H9 (cell line): ENCODE measurements at regions not wholly inside any gene's neighbourhood (a gene's known extent, or its start where the extent isn't known, plus 50 kb on each side); places are given as distances from the start of the nearest gene placed in this dataset.

ENCODE experiments used
- DNase-seq: peaks from one replicate; pipeline ENCODE4 v3.0.0-alpha.2; 2017
- H2AFZ ChIP-seq: one replicate; pipeline ENCODE4 v1.6.1; 2013; ENCODE audit warnings: mild to moderate bottlenecking, low read length, control low read depth, moderate library complexity
- H2AK5ac ChIP-seq: 2 replicates; pipeline ENCODE4 v1.6.1; 2013; ENCODE audit warnings: low read length, control low read depth, mixed read lengths; ENCODE audit not compliant: insufficient read length
- H2BK120ac ChIP-seq: one replicate; pipeline ENCODE4 v1.6.1; 2013; ENCODE audit warnings: low read depth, mild to moderate bottlenecking, low read length, control low read depth, inconsistent platforms; ENCODE audit not compliant: poor library complexity, severe bottlenecking
- H2BK12ac ChIP-seq: 2 replicates; pipeline ENCODE4 v1.6.1; 2013; ENCODE audit warnings: low read length, control low read depth, mixed read lengths, low read depth; ENCODE audit not compliant: insufficient read length
- H2BK15ac ChIP-seq: 2 replicates; pipeline ENCODE4 v1.6.1; 2013; ENCODE audit warnings: low read depth, low read length, control low read depth
- H2BK20ac ChIP-seq: one replicate; pipeline ENCODE4 v1.6.1; 2013; ENCODE audit warnings: low read depth, mild to moderate bottlenecking, low read length, control low read depth, inconsistent platforms; ENCODE audit not compliant: poor library complexity, severe bottlenecking
- H2BK5ac ChIP-seq: 2 replicates; pipeline ENCODE4 v1.6.1; 2013; ENCODE audit warnings: low read length, control low read depth, mixed read lengths; ENCODE audit not compliant: insufficient read length
- H3K14ac ChIP-seq: 2 replicates; pipeline ENCODE4 v1.6.1; 2013; ENCODE audit warnings: low read length, control low read depth; ENCODE audit not compliant: insufficient read depth
- H3K18ac ChIP-seq: 2 replicates; pipeline ENCODE4 v1.6.1; 2013; ENCODE audit warnings: low read depth, mild to moderate bottlenecking, mixed read lengths, low read length, control low read depth; ENCODE audit not compliant: insufficient read length
- H3K23ac ChIP-seq: 2 replicates; pipeline ENCODE4 v1.6.1; 2013; ENCODE audit warnings: low read length, control low read depth, mixed read lengths, low read depth; ENCODE audit not compliant: insufficient read length
- H3K23me2 ChIP-seq: 2 replicates; pipeline ENCODE4 v1.6.1; 2013; ENCODE audit warnings: low read depth, mild to moderate bottlenecking, mixed read lengths, low read length, control low read depth; ENCODE audit not compliant: insufficient read length, poor library complexity, severe bottlenecking
- H3K27ac ChIP-seq: 2 replicates; pipeline ENCODE4 v1.5.1; 2013; ENCODE audit warnings: low read length, control low read depth, mixed read lengths, low read depth; ENCODE audit not compliant: insufficient read length
- H3K27me3 ChIP-seq: 2 replicates; pipeline ENCODE4 v1.6.1; 2013; ENCODE audit warnings: low read length, control low read depth, inconsistent platforms; ENCODE audit not compliant: insufficient read depth
- H3K4ac ChIP-seq: 2 replicates; pipeline ENCODE4 v1.6.1; 2013; ENCODE audit warnings: low read depth, mild to moderate bottlenecking, control low read depth, inconsistent platforms, low read length, moderate library complexity
- H3K4me1 ChIP-seq: 2 replicates; pipeline ENCODE4 v1.6.1; 2013; ENCODE audit warnings: low read length, control low read depth, inconsistent platforms; ENCODE audit not compliant: insufficient read depth
- H3K4me2 ChIP-seq: 2 replicates; pipeline ENCODE4 v1.6.1; 2013; ENCODE audit warnings: low read length, control low read depth, mixed read lengths; ENCODE audit not compliant: insufficient read length, insufficient read depth
- H3K56ac ChIP-seq: 2 replicates; pipeline ENCODE4 v1.6.1; 2013; ENCODE audit warnings: low read depth, mild to moderate bottlenecking, mixed read lengths, low read length, control low read depth; ENCODE audit not compliant: insufficient read length
- H3K79me1 ChIP-seq: 2 replicates; pipeline ENCODE4 v1.6.1; 2013; ENCODE audit warnings: low read depth, mild to moderate bottlenecking, moderate library complexity, low read length, control low read depth, inconsistent platforms; ENCODE audit not compliant: insufficient read depth, poor library complexity, severe bottlenecking
- H3K79me2 ChIP-seq: 2 replicates; pipeline ENCODE4 v1.6.1; 2013; ENCODE audit warnings: low read length, control low read depth, inconsistent platforms; ENCODE audit not compliant: insufficient read depth
- H3K9ac ChIP-seq: 2 replicates; pipeline ENCODE4 v1.6.1; 2013; ENCODE audit warnings: low read length, control low read depth, mixed read lengths; ENCODE audit not compliant: insufficient read length; ENCODE audit errors: extremely low read depth
- H3K9me3 ChIP-seq: one replicate; pipeline ENCODE4 v1.6.1; 2013; ENCODE audit warnings: low read depth, low read length, inconsistent platforms; ENCODE audit not compliant: control insufficient read depth
- H3T11ph ChIP-seq: one replicate; pipeline ENCODE4 v1.6.1; 2013; ENCODE audit warnings: mild to moderate bottlenecking, low read length, control low read depth, inconsistent platforms
- H4K20me1 ChIP-seq: one replicate; pipeline ENCODE4 v1.6.1; 2013; ENCODE audit not compliant: control insufficient read depth, insufficient read length, insufficient read depth
- H4K5ac ChIP-seq: 2 replicates; pipeline ENCODE4 v1.6.1; 2013; ENCODE audit warnings: low read depth, mild to moderate bottlenecking, mixed read lengths, low read length, control low read depth; ENCODE audit not compliant: insufficient read length
- H4K8ac ChIP-seq: replicated peaks from 2 replicates; pipeline ENCODE4 v1.6.1; 2013; ENCODE audit warnings: low read length, control low read depth, mixed read lengths, low read depth; ENCODE audit not compliant: insufficient read length
- H4K91ac ChIP-seq: 2 replicates; pipeline ENCODE4 v1.6.1; 2013; ENCODE audit warnings: low read depth, mild to moderate bottlenecking, moderate library complexity, mixed read lengths, low read length, control low read depth; ENCODE audit not compliant: insufficient read length
- H3K27ac Mint-ChIP-seq, 3 experiments: 2 replicates in 2 of 3; 3 replicates in 1 of 3; pipeline ENCODE4 v1.8.0; 2020 to 2021; ENCODE audit warnings: mixed read lengths in 3 of 3, mild to moderate bottlenecking in 1 of 3, moderate library complexity in 1 of 3
- H3K27me3 Mint-ChIP-seq: 2 replicates; pipeline ENCODE4 v1.8.0; 2021; ENCODE audit warnings: low read depth, mild to moderate bottlenecking, moderate library complexity, mixed read lengths
- H3K36me3 Mint-ChIP-seq, 3 experiments: 2 replicates in 2 of 3; 3 replicates in 1 of 3; pipeline ENCODE4 v1.8.0; 2020 to 2021; ENCODE audit warnings: low read depth in 3 of 3, mixed read lengths in 3 of 3; ENCODE audit not compliant: insufficient read depth in 1 of 3
- H3K4me1 Mint-ChIP-seq, 2 experiments: 2 replicates each; pipeline ENCODE4 v1.8.0; 2020; ENCODE audit warnings: mixed read lengths in 2 of 2
- H3K4me3 Mint-ChIP-seq, 2 experiments: 2 replicates in 1 of 2; 3 replicates in 1 of 2; pipeline ENCODE4 v1.8.0; 2020 to 2021; ENCODE audit warnings: mild to moderate bottlenecking in 2 of 2, mixed read lengths in 2 of 2, moderate library complexity in 1 of 2
- H3K9me3 Mint-ChIP-seq, 2 experiments: 2 replicates in 1 of 2; 3 replicates in 1 of 2; pipeline ENCODE4 v1.8.0; 2020; ENCODE audit warnings: mild to moderate bottlenecking in 2 of 2, mixed read lengths in 2 of 2, moderate library complexity in 1 of 2
- TF ChIP-seq, protein P1 (sequence below): fragments of 200-600 bp; sonication (generic); conservative IDR thresholded peaks from 3 replicates; pipeline ENCODE4 v1.8.0; 2021; ENCODE audit warnings: antibody characterized with exemption, mild to moderate bottlenecking

- H3K23me2 ChIP-seq, result no peaks in the 10 kb centered on the region
- H3K14ac ChIP-seq, result no peak overlapping the region
- no peak overlapping the region for H2BK5ac ChIP-seq
- no peak overlapping the region for H3K23ac ChIP-seq
- no peaks in the 10 kb centered on the region for H3K4me1 Mint-ChIP-seq
- H3K27ac Mint-ChIP-seq, result no peak overlapping the region
- H2AK5ac ChIP-seq, result no peak overlapping the region
- TF ChIP-seq, protein P1, sequence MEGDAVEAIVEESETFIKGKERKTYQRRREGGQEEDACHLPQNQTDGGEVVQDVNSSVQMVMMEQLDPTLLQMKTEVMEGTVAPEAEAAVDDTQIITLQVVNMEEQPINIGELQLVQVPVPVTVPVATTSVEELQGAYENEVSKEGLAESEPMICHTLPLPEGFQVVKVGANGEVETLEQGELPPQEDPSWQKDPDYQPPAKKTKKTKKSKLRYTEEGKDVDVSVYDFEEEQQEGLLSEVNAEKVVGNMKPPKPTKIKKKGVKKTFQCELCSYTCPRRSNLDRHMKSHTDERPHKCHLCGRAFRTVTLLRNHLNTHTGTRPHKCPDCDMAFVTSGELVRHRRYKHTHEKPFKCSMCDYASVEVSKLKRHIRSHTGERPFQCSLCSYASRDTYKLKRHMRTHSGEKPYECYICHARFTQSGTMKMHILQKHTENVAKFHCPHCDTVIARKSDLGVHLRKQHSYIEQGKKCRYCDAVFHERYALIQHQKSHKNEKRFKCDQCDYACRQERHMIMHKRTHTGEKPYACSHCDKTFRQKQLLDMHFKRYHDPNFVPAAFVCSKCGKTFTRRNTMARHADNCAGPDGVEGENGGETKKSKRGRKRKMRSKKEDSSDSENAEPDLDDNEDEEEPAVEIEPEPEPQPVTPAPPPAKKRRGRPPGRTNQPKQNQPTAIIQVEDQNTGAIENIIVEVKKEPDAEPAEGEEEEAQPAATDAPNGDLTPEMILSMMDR, result no peak
- no peak overlapping the region for H4K5ac ChIP-seq
- 0 out of 5 replicates have a peak, but pooled peaks cover 0 to 2% of the 10 kb centered on the region in 2 experiments for H3K9me3 Mint-ChIP-seq
- no peak overlapping the region for H3K27ac ChIP-seq
- H4K20me1 ChIP-seq, result no peaks in the 10 kb centered on the region
- no peak for DNase-seq
- H3K79me1 ChIP-seq, result no peaks in the 10 kb centered on the region
- H4K8ac ChIP-seq, result no peak overlapping the region
- no peak overlapping the region for H2BK12ac ChIP-seq
- no peak overlapping the region; a peak in 1 of 5 replicates for H3K4me3 Mint-ChIP-seq
- H4K91ac ChIP-seq, result no peak overlapping the region
- H3K9me3 ChIP-seq, result no peaks in the 10 kb centered on the region
- no peak overlapping the region for H3K18ac ChIP-seq
- no peak overlapping the region for H3T11ph ChIP-seq
- H3K4me1 ChIP-seq, result no peaks in the 10 kb centered on the region
- no peaks in the 10 kb centered on the region for H3K27me3 Mint-ChIP-seq
- H2AFZ ChIP-seq, result no peak overlapping the region
- H3K36me3 Mint-ChIP-seq, result no peaks in the 10 kb centered on the region
- H2BK15ac ChIP-seq, result no peak overlapping the region
- H2BK20ac ChIP-seq, result no peak overlapping the region
- H3K27me3 ChIP-seq, result no peaks in the 10 kb centered on the region
- H3K4ac ChIP-seq, result no peak overlapping the region
- H3K9ac ChIP-seq, result no peak overlapping the region
- no peaks in the 10 kb centered on the region for H3K79me2 ChIP-seq
- H2BK120ac ChIP-seq, result no peak overlapping the region
- H3K4me2 ChIP-seq, result no peak overlapping the region
- no peak overlapping the region for H3K56ac ChIP-seq
Observed at GRCh38 chr17:71664861-71665260, 456.0 kb upstream of the SOX9 start.
